VCaP (cell line): ENCODE measurements at regions not wholly inside any gene's neighbourhood (a gene's known extent, or its start where the extent isn't known, plus 50 kb on each side); places are given as distances from the start of the nearest gene placed in this dataset.

Source experiments
- H3K27ac ChIP-seq: fragments of 450-650 bp; 2 replicates; pipeline ENCODE4 v1.5.1; 2017
- CTCF ChIP-seq: fragments of 450-650 bp; conservative IDR thresholded peaks from 2 replicates; pipeline ENCODE4 v1.5.1; 2017; ENCODE audit warnings: mild to moderate bottlenecking, moderate library complexity

DNA sequence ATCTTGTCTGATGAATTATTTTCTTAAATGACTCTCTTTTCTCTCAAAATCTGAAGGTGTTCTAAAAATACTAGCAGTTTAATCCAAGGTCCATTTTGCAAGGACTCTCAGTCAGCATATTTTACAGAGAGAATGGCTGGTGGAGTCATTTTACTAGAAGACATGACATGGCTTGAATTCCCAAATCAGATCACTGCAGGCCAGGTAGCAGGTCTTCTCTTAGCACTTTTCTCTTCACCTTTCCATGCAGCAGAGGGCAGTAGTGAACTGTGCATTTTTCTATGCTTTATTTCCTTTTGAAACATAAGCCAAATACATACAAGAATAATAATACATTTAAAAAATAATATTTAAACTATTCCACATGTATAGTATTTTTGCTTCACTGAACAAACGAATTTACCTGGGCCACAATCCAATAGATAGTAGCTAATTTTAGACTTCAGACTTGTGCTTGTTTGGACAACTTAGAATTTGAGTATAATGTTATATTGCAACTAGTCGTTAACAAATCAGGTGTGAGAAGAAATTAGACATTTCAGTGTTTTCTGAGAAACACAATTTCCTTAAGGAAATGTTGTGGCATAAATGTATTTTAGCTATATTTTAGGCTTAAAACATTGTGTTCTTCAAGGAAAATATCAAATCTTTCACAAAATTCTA is 289.4 kb upstream of the DAB2 start:
- peak overlapping the region; percentile 71 for H3K27ac ChIP-seq
- TF ChIP-seq CTCF, result peak; percentile 89

- no peak for TF ChIP-seq CTCF
These were observed 288.6 kb upstream of the DAB2 start for GRCh38 chr5:39713250-39713916.

DNA sequence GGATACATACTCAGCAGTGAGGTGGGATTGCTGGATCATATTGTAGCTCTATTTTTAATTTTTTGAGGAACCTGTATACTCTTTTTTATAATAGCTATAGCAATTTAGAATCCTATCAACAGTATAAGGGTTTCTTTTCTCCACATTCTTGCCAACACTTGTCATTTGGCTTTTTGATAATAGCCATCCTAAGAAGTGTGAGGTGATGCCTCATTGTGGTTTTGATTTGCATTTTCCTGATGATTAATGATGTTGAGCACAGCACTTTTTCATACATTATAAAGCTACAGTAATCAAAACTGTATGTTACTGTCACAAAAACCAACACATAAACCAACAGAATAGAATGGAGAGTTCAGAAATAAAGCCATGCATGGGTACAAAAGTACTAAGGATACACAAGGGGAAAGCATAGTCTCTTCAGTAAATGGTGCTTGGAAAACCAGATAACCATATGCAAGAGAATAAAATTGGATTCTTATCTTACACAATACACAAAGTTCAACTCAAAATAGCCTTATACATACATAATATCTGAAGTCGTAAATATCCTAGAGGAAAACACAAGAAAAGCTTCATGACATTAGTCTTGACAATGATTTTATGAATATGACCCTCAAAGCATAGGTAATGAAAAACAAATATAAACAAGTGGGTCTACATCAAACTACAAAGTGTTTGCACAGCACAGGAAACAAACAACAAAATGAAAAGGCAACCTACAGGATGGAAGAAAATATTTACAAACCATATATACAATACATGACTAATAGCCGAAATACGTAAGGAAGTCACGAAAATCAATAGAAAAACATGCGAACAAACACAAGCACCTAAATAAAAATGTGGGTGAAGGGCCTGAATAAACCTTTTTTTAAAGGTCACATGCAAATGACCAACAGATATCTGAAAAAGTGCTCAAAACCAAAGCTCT is 287.8 kb upstream of the DAB2 start:
- H3K27ac ChIP-seq, result peak overlapping the region; percentile 71
- TF ChIP-seq CTCF, result no peak

More at GRCh38 chr5:39713250-39713916, 288.6 kb upstream of the DAB2 start:
- H3K27ac ChIP-seq, result peak overlapping the region; percentile 71

GRCh38 chr5:39711821-39712220 is 287.0 kb upstream of the DAB2 start:
- peak overlapping the region; percentile 71; the same call in 1 of the 2 replicates for H3K27ac ChIP-seq
- TF ChIP-seq CTCF, result no peak

DNA sequence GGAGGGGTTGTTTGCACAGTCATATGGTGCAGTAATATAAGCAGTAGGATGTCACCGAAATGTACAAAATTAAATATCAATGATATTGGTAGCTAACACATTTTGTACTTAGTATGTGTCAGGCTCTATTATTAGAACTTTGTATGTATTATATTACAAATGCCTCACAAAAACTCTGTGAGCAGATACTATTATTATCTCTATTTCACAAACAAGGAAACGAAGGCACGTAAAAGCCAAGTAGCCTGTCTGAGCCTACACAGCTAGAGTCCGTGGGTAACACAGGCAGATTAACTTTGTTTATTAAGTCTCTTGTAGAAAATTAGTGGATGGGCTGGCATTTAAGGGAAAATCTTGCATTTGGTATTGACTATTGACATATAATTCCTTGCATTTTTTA is 284.3 kb upstream of the DAB2 start:
- H3K27ac ChIP-seq, result no peak overlapping the region

GRCh38 chr5:39702928-39703327 is 278.1 kb upstream of the DAB2 start:
- TF ChIP-seq CTCF, result no peak
- H3K27ac ChIP-seq, result no peak overlapping the region

More for the DNA sequence above, 284.3 kb upstream of the DAB2 start:
- TF ChIP-seq CTCF, result no peak

GRCh38 chr5:39700523-39700922 is 275.7 kb upstream of the DAB2 start:
- no peak overlapping the region for H3K27ac ChIP-seq
- TF ChIP-seq CTCF, result no peak
